ENCODE measurements at regions not wholly inside any gene's neighbourhood (a gene's known extent, or its start where the extent isn't known, plus 50 kb on each side); places are given as distances from the start of the nearest gene placed in this dataset.

DNA sequence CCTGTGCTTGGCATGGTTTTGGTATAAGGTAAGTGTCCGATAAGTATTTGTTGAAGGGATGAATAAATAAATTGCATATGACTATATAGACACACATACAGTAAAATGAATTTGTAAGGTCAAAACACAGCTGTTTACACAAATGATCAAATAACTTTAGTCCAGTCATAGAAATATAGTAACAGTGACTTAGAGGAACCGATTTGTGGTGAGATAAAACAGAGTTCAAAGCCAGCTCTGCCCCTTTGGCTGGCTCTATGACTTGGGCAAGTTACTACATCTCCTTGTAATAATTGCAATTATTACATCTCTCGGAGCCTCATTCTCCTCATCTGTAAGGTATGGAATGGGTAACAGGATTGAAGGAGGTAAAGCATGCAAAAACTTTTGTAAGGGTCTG is 384.0 kb downstream of the PLK2 start (continued):
- TF ChIP-seq, protein P1, sequence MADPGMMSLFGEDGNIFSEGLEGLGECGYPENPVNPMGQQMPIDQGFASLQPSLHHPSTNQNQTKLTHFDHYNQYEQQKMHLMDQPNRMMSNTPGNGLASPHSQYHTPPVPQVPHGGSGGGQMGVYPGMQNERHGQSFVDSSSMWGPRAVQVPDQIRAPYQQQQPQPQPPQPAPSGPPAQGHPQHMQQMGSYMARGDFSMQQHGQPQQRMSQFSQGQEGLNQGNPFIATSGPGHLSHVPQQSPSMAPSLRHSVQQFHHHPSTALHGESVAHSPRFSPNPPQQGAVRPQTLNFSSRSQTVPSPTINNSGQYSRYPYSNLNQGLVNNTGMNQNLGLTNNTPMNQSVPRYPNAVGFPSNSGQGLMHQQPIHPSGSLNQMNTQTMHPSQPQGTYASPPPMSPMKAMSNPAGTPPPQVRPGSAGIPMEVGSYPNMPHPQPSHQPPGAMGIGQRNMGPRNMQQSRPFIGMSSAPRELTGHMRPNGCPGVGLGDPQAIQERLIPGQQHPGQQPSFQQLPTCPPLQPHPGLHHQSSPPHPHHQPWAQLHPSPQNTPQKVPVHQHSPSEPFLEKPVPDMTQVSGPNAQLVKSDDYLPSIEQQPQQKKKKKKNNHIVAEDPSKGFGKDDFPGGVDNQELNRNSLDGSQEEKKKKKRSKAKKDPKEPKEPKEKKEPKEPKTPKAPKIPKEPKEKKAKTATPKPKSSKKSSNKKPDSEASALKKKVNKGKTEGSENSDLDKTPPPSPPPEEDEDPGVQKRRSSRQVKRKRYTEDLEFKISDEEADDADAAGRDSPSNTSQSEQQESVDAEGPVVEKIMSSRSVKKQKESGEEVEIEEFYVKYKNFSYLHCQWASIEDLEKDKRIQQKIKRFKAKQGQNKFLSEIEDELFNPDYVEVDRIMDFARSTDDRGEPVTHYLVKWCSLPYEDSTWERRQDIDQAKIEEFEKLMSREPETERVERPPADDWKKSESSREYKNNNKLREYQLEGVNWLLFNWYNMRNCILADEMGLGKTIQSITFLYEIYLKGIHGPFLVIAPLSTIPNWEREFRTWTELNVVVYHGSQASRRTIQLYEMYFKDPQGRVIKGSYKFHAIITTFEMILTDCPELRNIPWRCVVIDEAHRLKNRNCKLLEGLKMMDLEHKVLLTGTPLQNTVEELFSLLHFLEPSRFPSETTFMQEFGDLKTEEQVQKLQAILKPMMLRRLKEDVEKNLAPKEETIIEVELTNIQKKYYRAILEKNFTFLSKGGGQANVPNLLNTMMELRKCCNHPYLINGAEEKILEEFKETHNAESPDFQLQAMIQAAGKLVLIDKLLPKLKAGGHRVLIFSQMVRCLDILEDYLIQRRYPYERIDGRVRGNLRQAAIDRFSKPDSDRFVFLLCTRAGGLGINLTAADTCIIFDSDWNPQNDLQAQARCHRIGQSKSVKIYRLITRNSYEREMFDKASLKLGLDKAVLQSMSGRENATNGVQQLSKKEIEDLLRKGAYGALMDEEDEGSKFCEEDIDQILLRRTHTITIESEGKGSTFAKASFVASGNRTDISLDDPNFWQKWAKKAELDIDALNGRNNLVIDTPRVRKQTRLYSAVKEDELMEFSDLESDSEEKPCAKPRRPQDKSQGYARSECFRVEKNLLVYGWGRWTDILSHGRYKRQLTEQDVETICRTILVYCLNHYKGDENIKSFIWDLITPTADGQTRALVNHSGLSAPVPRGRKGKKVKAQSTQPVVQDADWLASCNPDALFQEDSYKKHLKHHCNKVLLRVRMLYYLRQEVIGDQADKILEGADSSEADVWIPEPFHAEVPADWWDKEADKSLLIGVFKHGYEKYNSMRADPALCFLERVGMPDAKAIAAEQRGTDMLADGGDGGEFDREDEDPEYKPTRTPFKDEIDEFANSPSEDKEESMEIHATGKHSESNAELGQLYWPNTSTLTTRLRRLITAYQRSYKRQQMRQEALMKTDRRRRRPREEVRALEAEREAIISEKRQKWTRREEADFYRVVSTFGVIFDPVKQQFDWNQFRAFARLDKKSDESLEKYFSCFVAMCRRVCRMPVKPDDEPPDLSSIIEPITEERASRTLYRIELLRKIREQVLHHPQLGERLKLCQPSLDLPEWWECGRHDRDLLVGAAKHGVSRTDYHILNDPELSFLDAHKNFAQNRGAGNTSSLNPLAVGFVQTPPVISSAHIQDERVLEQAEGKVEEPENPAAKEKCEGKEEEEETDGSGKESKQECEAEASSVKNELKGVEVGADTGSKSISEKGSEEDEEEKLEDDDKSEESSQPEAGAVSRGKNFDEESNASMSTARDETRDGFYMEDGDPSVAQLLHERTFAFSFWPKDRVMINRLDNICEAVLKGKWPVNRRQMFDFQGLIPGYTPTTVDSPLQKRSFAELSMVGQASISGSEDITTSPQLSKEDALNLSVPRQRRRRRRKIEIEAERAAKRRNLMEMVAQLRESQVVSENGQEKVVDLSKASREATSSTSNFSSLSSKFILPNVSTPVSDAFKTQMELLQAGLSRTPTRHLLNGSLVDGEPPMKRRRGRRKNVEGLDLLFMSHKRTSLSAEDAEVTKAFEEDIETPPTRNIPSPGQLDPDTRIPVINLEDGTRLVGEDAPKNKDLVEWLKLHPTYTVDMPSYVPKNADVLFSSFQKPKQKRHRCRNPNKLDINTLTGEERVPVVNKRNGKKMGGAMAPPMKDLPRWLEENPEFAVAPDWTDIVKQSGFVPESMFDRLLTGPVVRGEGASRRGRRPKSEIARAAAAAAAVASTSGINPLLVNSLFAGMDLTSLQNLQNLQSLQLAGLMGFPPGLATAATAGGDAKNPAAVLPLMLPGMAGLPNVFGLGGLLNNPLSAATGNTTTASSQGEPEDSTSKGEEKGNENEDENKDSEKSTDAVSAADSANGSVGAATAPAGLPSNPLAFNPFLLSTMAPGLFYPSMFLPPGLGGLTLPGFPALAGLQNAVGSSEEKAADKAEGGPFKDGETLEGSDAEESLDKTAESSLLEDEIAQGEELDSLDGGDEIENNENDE (IDR thresholded peaks at IDR 0.05; ENCODE audit: insufficient replicate concordance, low read length), result no peak
- no peak for TF ChIP-seq NRF1 (IDR thresholded peaks at IDR 0.05; ENCODE audit: low read depth, low read length)
- TF ChIP-seq, protein P2, sequence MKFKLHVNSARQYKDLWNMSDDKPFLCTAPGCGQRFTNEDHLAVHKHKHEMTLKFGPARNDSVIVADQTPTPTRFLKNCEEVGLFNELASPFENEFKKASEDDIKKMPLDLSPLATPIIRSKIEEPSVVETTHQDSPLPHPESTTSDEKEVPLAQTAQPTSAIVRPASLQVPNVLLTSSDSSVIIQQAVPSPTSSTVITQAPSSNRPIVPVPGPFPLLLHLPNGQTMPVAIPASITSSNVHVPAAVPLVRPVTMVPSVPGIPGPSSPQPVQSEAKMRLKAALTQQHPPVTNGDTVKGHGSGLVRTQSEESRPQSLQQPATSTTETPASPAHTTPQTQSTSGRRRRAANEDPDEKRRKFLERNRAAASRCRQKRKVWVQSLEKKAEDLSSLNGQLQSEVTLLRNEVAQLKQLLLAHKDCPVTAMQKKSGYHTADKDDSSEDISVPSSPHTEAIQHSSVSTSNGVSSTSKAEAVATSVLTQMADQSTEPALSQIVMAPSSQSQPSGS (IDR thresholded peaks at IDR 0.05; ENCODE audit: low read length), result no peak
- TF ChIP-seq RFX5 (IDR thresholded peaks at IDR 0.05; ENCODE audit: borderline replicate concordance, low read depth, low read length), result no peak
- TF ChIP-seq, protein P3, sequence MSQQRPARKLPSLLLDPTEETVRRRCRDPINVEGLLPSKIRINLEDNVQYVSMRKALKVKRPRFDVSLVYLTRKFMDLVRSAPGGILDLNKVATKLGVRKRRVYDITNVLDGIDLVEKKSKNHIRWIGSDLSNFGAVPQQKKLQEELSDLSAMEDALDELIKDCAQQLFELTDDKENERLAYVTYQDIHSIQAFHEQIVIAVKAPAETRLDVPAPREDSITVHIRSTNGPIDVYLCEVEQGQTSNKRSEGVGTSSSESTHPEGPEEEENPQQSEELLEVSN (IDR thresholded peaks at IDR 0.05), result no peak
- no peak for TF ChIP-seq TAF1 (IDR thresholded peaks at IDR 0.05; ENCODE audit: low read depth, low read length)
- no peak for TF ChIP-seq POLR2A (IDR thresholded peaks at IDR 0.05; ENCODE audit: control extremely low read depth in 1 of 2, low read depth in 2 of 2, low read length in 2 of 2)
- no peak for TF ChIP-seq SIN3A (conservative IDR thresholded peaks at IDR 0.05 in 1 of 2, IDR thresholded peaks at IDR 0.05 in 1 of 2; ENCODE audit: low read depth in 1 of 2, low read length in 2 of 2)
- no peak for TF ChIP-seq RAD21 (IDR thresholded peaks at IDR 0.05 in 1 of 2, conservative IDR thresholded peaks at IDR 0.05 in 1 of 2; ENCODE audit: low read depth in 2 of 2, low read length in 2 of 2)

Measured in H1 (cell line).